ENCODE measurements at regions not wholly inside any gene's neighbourhood (a gene's known extent, or its start where the extent isn't known, plus 50 kb on each side); places are given as distances from the start of the nearest gene placed in this dataset.
"Not testable (repeated sequence)": the region's sequence is repeated elsewhere in the genome, so short reads cannot be mapped to it uniquely, and the experiment has no call there.

DNA sequence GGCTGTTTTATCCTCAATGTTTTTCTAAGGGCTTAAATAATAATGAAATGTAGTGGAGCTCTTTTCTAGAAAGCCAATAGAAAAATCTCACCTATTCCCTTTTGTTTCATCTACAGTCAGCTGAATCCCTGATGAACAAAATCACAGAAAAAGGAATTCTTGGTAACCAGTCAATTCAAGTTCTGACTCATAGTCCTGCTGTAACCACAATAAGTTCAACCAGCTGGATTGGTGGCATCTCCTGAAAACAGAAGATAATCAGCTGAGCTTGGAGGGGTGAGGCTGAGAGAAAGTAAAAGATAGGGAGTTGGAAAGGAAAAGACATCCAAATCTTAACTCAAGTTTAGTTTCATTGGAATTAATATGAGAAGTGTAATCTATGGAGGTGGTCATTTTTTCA, 772.1 kb downstream of the CCSER2 start:
- no peak for TF ChIP-seq ZFX (IDR thresholded peaks at IDR 0.05; ENCODE audit: borderline replicate concordance)
- TF ChIP-seq, protein P1, sequence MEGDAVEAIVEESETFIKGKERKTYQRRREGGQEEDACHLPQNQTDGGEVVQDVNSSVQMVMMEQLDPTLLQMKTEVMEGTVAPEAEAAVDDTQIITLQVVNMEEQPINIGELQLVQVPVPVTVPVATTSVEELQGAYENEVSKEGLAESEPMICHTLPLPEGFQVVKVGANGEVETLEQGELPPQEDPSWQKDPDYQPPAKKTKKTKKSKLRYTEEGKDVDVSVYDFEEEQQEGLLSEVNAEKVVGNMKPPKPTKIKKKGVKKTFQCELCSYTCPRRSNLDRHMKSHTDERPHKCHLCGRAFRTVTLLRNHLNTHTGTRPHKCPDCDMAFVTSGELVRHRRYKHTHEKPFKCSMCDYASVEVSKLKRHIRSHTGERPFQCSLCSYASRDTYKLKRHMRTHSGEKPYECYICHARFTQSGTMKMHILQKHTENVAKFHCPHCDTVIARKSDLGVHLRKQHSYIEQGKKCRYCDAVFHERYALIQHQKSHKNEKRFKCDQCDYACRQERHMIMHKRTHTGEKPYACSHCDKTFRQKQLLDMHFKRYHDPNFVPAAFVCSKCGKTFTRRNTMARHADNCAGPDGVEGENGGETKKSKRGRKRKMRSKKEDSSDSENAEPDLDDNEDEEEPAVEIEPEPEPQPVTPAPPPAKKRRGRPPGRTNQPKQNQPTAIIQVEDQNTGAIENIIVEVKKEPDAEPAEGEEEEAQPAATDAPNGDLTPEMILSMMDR (IDR thresholded peaks at IDR 0.05) = no peak
- H3K27ac ChIP-seq = no peak overlapping the region

DNA sequence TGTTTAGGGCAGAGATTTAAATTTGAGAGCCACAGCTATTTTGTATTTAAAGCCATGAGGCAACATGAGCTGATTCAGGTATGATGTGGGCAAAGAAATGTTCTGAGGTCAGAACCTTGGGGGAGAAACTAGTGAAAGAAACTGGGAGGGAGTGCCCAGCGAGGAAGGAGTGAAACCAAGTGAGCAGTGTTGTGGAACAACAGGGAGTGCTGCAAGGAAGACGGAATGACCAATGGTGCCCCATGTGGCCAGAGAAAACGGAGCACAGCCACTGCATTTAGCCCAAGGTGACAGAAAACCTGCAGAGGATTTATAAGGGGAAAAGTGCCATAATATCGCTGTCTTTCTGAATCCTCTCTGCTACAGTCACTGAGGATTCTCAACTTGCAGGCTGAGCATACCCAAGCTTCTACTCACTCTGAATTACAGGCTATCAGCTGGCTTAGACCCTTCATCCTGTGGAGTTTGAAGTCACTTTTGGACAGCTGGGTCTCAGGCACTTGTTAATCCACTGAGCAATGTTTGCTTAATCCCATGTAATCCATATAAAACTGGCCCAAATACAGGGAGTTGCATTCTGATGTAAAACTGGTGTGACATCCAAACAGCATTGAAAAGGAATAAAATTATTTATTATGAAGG, 777.3 kb downstream of the CCSER2 start:
- no peak overlapping the region for H3K27ac ChIP-seq
- TF ChIP-seq ZFX (IDR thresholded peaks at IDR 0.05; ENCODE audit: borderline replicate concordance) = no peak
- TF ChIP-seq, protein P1 (IDR thresholded peaks at IDR 0.05) = peak; percentile 41

DNA sequence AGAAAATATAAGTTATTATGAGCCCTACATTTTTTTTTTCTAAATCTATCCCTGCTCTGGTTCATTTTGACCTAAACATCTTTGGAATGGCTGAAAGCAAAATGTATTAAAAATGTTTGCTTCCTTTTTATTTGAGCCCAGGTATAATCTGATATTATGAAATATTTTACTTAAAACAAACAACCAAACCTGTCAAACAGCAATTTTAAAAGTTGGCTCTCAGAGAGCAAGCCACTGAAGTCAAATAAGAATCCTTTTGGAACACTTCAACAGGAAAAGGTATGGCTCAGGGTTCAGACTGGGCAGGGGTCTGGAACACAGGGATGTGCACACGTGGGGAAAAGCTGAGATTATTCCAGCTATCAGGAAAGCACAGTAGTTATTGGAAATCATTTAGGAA, 782.9 kb downstream of the CCSER2 start:
- H3K27ac ChIP-seq = no peak overlapping the region
- no peak for TF ChIP-seq ZFX (IDR thresholded peaks at IDR 0.05; ENCODE audit: borderline replicate concordance)
- TF ChIP-seq, protein P1 (IDR thresholded peaks at IDR 0.05) = no peak

DNA sequence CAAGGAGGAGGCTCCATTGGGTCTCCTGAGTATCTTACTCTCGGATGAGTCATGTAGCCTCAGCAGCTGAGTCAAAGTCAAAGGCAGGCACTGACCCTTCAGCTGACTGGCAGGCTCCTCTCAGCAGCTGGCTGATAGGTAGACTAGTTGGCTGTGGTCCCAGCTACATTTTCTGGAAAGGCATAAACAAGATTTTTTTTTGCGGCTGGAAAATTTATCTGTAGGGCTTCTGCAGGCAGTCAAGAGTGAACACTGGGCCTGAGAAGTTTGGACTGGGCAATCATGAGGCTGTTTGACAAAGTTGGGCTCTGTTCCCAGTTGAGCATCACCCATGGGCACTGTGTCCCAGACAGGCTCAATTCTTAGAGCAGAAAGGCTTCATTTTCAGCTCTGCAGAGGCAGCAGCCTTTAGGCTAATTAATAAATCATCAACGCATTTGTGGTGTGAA, 796.2 kb downstream of the CCSER2 start:
- TF ChIP-seq ZFX (IDR thresholded peaks at IDR 0.05; ENCODE audit: borderline replicate concordance) = no peak
- TF ChIP-seq, protein P1 (IDR thresholded peaks at IDR 0.05) = no peak
- H3K27ac ChIP-seq = no peak overlapping the region

DNA sequence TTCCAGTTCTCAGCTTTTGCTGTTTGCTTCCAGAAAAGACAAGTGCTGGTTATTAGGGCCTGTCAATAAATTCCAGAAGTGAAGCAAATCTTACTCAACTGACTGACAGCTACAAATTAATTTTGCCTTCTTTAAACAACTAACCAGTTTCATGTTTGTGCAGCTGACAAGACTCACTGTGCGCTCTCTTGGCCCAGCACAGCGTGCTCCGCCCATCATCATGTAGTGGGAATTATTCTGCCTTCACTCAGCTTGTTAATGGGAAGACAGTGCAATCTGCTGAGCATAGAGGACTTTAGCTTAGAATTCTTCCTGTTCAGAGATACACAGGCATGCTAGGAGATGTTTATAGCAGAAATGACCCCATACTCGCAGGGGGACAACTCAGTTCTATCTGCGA, 808.9 kb downstream of the CCSER2 start:
- TF ChIP-seq ZFX (IDR thresholded peaks at IDR 0.05; ENCODE audit: borderline replicate concordance) = no peak
- TF ChIP-seq, protein P1 (IDR thresholded peaks at IDR 0.05) = no peak
- H3K27ac ChIP-seq = no peak overlapping the region

DNA sequence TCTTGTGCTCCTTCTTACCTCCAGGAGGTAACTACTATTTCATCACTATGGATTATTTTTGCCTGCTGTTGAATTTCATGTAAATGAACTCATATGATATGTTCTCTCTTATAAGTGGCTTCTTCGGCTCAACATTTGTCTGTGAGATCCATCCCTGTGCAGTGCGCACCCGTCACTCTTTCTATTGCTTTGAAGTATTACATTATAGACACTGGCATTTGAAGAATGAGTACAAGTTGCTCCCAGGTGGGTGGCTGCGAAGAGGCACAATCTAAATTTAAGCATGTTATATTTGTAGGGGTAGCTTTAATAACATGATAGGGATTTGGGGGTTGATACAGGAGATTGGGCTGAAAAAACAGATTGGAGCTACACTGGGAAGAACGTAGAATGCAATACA, 809.7 kb downstream of the CCSER2 start:
- no peak overlapping the region for H3K27ac ChIP-seq
- TF ChIP-seq ZFX (IDR thresholded peaks at IDR 0.05; ENCODE audit: borderline replicate concordance) = no peak
- TF ChIP-seq, protein P1 (IDR thresholded peaks at IDR 0.05) = no peak

DNA sequence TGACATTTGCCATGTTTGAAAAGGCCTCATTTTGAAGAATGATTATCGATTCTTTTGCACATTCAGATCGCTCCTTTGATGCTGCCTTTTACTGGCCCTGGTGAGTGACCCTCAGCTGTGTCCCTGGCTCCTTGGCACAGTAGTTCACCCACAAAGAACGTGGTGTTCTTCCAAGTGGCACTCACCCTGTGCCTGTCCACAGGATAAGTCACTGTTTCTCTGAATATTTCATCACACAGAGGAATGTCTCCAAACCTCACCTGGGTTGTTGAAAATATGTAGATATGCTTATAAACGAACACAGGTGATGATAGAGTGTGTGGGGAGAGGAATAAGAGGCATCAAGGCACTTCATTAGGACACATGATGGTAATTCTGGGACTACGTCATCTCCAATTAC, 810.7 kb downstream of the CCSER2 start:
- TF ChIP-seq, protein P1 (IDR thresholded peaks at IDR 0.05) = no peak
- no peak for TF ChIP-seq ZFX (IDR thresholded peaks at IDR 0.05; ENCODE audit: borderline replicate concordance)

DNA sequence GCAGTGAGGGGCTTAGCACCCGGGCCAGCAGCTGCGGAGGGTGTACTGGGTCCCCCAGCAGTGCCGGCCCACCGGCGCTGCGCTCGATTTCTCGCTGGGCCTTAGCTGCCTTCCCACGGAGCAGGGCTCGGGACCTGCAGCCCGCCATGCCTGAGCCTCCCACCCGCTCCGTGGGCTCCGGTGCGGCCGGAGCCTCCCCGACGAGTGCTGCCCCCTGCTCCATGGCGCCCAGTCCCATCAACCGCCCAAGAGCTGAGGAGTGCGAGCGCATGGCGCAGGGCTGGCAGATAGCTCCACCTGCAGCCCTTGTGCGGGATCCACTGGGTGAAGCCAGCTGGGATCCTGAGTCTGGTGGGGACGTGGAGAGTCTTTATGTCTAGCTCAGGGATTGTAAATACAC, 813.1 kb downstream of the CCSER2 start:
- H3K27ac ChIP-seq = not testable (repeated sequence)

More for the DNA sequence above, 810.7 kb downstream of the CCSER2 start:
- no peak overlapping the region for H3K27ac ChIP-seq

All from 22Rv1 (cell line).